ENCODE measurements at regions not wholly inside any gene's neighbourhood (a gene's known extent, or its start where the extent isn't known, plus 50 kb on each side); places are given as distances from the start of the nearest gene placed in this dataset.

DNA sequence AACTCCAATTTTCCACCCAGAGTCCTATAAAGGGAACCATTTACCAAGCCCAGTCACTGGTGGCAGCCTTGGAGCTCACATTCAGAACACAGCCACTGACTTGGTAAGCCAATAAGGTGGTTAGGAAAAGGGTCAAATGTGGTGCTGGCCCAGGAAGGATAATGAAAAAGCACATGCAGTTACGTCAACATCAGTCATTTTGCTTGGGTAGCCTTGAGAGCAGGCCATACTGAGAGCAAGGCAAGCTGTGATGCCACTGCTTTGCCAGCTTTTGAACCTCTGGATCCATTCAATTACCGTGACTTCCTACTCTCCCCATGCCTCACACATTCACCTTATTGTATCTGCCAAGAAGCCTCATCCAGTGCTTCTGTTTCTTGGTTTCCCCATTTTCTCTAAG lies 253.6 kb downstream of the OPA1 start:
- TF ChIP-seq CTCF (IDR thresholded peaks at IDR 0.05): no peak
- no peak for TF ChIP-seq POLR2A (IDR thresholded peaks at IDR 0.05)

Measured in esophagus squamous epithelium (tissue), 4 donors.